SJSA1 (cell line): ENCODE measurements at regions not wholly inside any gene's neighbourhood (a gene's known extent, or its start where the extent isn't known, plus 50 kb on each side); places are given as distances from the start of the nearest gene placed in this dataset.

ENCODE experiments used
- DNase-seq, 2 experiments: peaks; one replicate each; pipeline ENCODE4 v3.0.0-alpha.2; 2015 to 2020; ENCODE audit warnings: low spot score in 2 of 2, low read depth in 1 of 2
- H3K27ac ChIP-seq: fragments of 250-450 bp; sonication (Bioruptor Pico); 2 replicates; pipeline ENCODE4 v1.5.1; 2020; ENCODE audit warnings: mild to moderate bottlenecking, moderate library complexity
- H3K27me3 ChIP-seq: fragments of 250-450 bp; sonication (Bioruptor Pico); replicated peaks from 2 replicates; pipeline ENCODE4 v1.5.1; 2020; ENCODE audit warnings: mild to moderate bottlenecking, moderate library complexity
- H3K36me3 ChIP-seq: fragments of 250-450 bp; sonication (Bioruptor Pico); 2 replicates; pipeline ENCODE4 v1.5.1; 2020; ENCODE audit warnings: mild to moderate bottlenecking
- H3K4me1 ChIP-seq: fragments of 250-450 bp; sonication (Bioruptor Pico); replicated peaks from 2 replicates; pipeline ENCODE4 v1.6.1; 2021; ENCODE audit warnings: mild to moderate bottlenecking
- H3K4me3 ChIP-seq: fragments of 250-450 bp; sonication (Bioruptor Pico); 2 replicates; pipeline ENCODE4 v1.5.1; 2020; ENCODE audit warnings: mild to moderate bottlenecking
- H3K9me3 ChIP-seq: fragments of 250-450 bp; sonication (Bioruptor Pico); replicated peaks from 2 replicates; pipeline ENCODE4 v1.5.1; 2020; ENCODE audit warnings: mild to moderate bottlenecking

DNA sequence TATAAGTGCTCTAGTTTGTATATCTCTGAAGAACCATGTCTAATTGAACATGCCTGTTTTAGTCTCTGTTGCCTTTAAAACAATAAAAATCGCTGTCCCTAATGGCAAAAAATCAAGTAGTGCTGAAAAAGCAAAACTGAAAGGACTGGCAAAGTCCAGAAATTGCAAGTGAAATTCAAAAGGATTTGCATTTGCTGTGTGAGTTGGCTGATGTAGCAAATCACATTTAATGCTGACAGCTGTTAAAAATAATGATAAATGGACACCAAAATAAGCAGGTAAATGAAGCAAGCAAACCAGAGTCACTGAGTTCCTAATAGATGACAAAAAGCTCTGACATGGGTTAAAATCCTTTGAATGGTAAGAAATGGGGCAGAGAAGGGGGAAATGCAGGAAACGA is 874.1 kb downstream of the GRM8 start:
- no peak overlapping the region for H3K27ac ChIP-seq
- no peak for DNase-seq
- no peaks in the 10 kb centered on the region for H3K9me3 ChIP-seq
- H3K36me3 ChIP-seq: no peaks in the 10 kb centered on the region
- H3K27me3 ChIP-seq: no peaks in the 10 kb centered on the region
- H3K4me1 ChIP-seq: no peaks in the 10 kb centered on the region
- no peak overlapping the region for H3K4me3 ChIP-seq

DNA sequence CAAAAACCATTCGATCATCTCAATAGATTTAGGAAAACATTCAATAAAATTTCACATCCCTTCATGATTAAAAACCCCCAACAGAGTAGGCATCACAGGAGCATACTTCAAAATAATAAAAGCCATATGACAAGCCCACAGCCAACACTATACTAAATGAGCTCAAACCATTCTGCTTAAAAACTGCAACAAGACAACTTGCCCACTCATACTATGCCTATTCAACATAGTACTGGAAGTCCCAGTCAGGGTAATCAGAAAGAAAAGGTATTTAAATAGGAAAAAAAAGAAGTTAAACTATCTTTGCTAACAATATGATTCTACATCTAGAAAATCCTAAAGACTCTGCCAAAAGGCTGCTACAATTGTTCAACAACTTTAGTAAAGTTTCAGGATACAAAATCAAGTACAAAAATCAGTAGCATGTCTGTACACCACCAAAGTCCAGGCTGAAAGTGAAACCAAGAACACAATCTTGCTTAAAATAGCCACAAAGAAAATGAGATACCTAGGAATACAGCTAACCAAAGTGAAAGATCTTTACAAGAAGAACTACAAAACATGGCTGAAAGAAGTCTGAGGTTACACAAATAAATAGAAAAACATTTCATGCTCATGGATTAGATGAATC is 882.6 kb downstream of the GRM8 start:
- no peaks in the 10 kb centered on the region for H3K9me3 ChIP-seq
- H3K36me3 ChIP-seq: no peaks in the 10 kb centered on the region
- no peak overlapping the region for H3K27ac ChIP-seq
- no peak overlapping the region for H3K4me3 ChIP-seq
- DNase-seq: no peak
- H3K27me3 ChIP-seq: no peaks in the 10 kb centered on the region
- H3K4me1 ChIP-seq: no peaks in the 10 kb centered on the region

DNA sequence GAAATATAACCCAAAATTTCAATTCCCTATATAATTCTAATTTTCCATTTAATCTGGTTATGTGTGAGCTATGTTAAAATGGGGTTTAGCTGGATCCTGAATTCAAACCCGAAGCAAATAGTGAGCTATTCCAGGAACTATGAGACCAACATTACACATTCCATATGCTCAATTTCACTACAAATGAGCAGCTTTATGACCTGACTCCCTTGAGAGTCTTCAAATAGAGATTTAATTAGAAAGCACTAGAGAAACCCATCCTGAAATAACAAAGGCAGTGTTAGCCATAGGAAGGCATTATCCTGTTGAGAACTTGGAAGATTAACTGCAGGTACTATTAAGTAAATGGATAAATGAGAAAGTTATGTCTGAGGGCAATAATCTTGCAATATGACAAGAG is 890.0 kb downstream of the GRM8 start:
- H3K4me3 ChIP-seq: no peak overlapping the region
- DNase-seq: no peak
- H3K27me3 ChIP-seq: no peaks in the 10 kb centered on the region
- no peaks in the 10 kb centered on the region for H3K36me3 ChIP-seq
- H3K4me1 ChIP-seq: no peaks in the 10 kb centered on the region
- H3K27ac ChIP-seq: no peak overlapping the region
- H3K9me3 ChIP-seq: no peaks in the 10 kb centered on the region

DNA sequence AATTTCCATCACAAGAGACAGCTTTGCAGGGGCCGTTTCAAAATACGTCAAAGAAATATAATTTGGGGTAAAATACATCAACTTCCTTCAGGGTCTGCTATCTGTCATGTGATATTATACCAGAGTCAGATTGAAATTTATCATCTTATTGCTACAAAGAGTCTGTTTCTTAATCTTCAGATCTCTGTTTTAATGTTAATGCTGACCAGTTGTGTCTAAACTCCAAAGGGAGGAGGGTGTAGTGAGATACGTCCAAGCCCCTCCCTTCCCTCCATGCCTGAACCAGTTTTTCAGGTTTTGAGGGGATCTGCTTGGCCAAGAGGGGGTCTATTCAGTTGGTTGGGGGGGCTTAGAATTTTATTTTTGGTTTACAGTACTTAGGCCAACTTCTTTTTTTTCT is 891.6 kb downstream of the GRM8 start:
- DNase-seq: no peak
- H3K27me3 ChIP-seq: no peaks in the 10 kb centered on the region
- H3K4me3 ChIP-seq: no peak overlapping the region
- H3K4me1 ChIP-seq: no peaks in the 10 kb centered on the region
- H3K27ac ChIP-seq: no peak overlapping the region
- H3K9me3 ChIP-seq: no peaks in the 10 kb centered on the region
- H3K36me3 ChIP-seq: no peaks in the 10 kb centered on the region

DNA sequence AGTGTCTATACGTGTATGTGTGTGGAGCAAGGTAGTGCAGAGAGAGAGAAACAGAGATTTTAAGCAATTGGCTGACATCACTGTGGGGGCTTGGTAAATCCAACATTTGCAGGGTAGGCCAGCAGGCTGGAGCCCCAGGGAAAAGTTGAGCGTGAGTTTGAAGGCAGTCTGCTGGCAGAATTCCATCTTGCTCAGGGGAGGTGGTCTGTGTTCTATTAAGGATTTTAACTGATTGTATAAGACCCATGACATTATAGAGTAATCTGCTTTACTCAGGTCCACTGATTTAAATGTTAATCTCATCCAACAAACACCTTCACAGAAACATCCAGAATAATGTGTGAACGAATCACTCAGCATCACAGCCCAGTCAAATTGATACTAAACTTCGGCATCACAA is 912.9 kb downstream of the GRM8 start:
- Histone ChIP-seq H3K27ac (no peak overlapping the region), H3K9me3 (no peaks in the 10 kb centered on the region), H3K4me3 (no peak overlapping the region), H3K27me3 (no peaks in the 10 kb centered on the region), H3K4me1 (no peaks in the 10 kb centered on the region), H3K36me3 (no peaks in the 10 kb centered on the region)
- no peak for DNase-seq

DNA sequence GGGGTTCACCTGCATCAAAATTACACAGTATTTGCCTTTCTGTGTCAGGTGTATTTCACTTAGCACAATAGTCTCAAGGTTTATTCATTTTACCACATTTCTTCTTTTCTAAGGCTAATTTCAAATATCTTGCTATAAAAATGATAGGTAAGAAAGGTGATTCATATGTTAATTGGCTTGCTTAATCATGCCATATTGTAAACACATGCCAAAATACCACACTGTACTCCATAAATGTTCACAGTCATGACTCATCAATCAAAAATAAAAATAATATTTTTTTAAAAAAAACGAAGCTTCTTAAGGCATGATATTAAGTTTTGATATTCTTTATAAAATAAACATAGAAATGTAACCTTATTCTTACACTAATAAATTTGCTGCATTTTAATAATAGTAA is 947.1 kb downstream of the GRM8 start:
- DNase-seq: no peak
- no peak overlapping the region for H3K4me3 ChIP-seq

DNA sequence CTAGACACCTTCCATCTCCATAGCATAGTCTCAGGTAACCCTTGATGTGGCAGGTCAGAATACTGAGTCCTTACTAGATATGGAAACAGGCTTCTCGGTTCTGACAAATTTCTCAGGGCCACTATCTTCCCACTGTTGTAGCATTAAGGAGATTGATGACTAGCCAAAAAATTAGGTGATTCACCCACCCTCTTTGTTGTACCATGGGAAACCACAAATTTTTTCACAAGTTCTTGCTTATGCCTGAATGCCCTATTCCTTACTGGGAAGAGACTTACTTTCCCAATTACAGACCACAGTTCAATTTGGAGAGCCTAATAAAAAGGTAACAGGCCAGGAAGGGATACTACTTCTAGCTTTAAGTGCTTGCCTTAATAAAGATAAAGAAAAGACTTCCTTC is 948.8 kb downstream of the GRM8 start:
- Histone ChIP-seq H3K36me3 (no peaks in the 10 kb centered on the region), H3K27ac (no peak overlapping the region), H3K9me3 (0 out of 2 replicates have a peak, but pooled peaks cover 3% of the 10 kb centered on the region), H3K27me3 (no peaks in the 10 kb centered on the region), H3K4me3 (no peak overlapping the region), H3K4me1 (no peaks in the 10 kb centered on the region)
- no peak for DNase-seq

More for the DNA sequence above, 947.1 kb downstream of the GRM8 start:
- Histone ChIP-seq H3K9me3 (0 out of 2 replicates have a peak, but pooled peaks cover 3% of the 10 kb centered on the region), H3K27ac (no peak overlapping the region), H3K4me1 (no peaks in the 10 kb centered on the region), H3K27me3 (no peaks in the 10 kb centered on the region), H3K36me3 (no peaks in the 10 kb centered on the region)

DNA sequence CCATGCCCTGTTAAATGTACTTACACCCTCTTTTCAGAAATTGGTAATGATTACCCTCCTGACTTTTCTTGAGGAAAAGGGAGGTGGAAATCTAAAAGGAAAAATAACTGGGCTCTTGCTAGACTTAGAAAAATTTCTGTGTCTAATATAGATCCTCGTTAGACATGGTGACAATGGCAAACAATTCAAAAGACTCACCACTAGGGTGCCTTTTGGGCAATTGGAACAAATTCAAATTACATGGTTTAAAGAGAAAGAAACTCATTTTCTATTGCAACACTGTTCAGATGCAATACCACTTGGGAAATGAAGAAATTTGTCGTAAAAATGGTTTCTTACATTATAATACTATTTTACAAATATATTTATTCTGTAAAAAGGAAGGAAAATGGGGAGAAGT is 950.1 kb downstream of the GRM8 start:
- Histone ChIP-seq H3K27ac (no peak overlapping the region), H3K4me3 (no peak overlapping the region), H3K27me3 (no peaks in the 10 kb centered on the region), H3K4me1 (no peaks in the 10 kb centered on the region), H3K36me3 (no peaks in the 10 kb centered on the region), H3K9me3 (peaks cover 3% of the 10 kb centered on the region; the same call in 1 of the 2 replicates)
- DNase-seq: no peak

DNA sequence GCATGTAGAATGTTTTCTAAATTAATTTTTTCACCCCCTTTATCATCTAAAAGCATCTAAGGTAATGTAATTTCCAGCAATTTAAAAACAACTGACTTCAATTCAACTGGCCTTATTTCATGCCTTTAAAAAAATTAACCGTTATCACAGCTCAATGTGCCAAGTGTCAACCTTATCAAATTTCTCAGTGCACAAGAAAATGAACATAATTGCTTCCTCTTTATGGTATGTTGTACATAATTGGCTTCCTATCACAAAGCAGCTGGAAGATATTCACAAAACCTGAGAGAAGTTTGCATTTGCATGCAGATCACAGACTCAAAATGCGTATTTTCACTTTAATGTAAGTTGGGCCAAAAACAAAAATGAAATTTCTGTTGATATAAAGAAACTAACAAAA is 966.4 kb downstream of the GRM8 start:
- Histone ChIP-seq H3K27me3 (no peaks in the 10 kb centered on the region), H3K4me3 (no peak overlapping the region), H3K27ac (no peak overlapping the region), H3K4me1 (no peaks in the 10 kb centered on the region), H3K36me3 (no peaks in the 10 kb centered on the region), H3K9me3 (no peaks in the 10 kb centered on the region)
- no peak for DNase-seq

DNA sequence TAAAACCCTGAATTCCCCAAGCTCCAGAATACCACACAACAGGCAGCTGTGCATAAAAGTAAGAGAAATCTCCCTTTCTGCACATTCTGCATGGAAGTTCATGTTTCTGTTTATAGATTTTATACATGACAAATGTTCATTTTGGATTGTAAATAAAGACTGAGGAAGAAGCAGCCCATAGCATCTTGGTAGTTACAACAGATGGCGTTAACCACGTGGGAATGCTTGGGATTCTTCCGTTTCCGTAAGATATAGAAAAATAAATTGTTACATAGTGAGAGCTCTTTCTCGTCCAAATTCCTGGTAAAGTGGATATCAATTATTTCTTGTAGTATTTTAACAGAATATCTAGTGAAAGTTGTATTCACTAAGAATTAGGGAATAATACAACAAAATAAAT is 1016.5 kb downstream of the GRM8 start:
- Histone ChIP-seq H3K9me3 (no peaks in the 10 kb centered on the region), H3K27ac (no peak overlapping the region), H3K36me3 (no peaks in the 10 kb centered on the region), H3K27me3 (no peaks in the 10 kb centered on the region), H3K4me3 (no peak overlapping the region), H3K4me1 (no peaks in the 10 kb centered on the region)
- no peak for DNase-seq

DNA sequence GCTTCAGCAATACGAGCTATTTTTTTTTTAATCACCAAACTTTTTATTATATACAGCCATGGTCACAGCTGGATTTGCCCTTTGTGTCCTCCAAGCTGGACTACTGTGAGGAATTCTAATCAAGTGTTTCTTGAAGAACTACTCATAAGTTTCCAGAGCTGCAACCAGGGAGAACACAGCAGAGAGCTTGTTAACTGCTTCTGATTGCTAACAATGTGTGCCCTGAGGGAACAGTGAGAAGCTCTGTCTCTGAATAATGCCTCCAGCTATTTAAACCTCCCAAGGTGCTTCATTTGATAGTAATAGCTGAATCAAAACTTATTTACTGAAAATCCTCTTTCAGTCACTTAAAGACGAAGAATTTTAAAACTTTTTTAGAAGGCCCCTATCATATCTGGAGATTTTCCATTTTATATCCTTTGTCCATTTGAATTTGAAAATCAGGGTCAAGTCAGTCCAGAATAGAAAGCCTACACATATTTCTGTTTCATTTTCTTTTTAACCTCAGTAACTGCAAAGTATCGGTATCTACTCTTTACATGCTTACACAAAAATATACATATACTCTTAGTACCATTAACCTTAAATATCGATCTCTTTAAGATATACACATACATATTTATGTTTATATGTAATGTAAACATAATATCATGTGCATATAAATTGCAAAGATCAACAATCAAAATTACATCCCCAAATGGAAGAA is 1024.2 kb downstream of the GRM8 start:
- H3K4me1 ChIP-seq: no peaks in the 10 kb centered on the region
- no peaks in the 10 kb centered on the region for H3K9me3 ChIP-seq
- H3K36me3 ChIP-seq: no peaks in the 10 kb centered on the region
- H3K27me3 ChIP-seq: no peaks in the 10 kb centered on the region
- H3K4me3 ChIP-seq: no peak overlapping the region
- DNase-seq: no peak
- no peak overlapping the region for H3K27ac ChIP-seq

DNA sequence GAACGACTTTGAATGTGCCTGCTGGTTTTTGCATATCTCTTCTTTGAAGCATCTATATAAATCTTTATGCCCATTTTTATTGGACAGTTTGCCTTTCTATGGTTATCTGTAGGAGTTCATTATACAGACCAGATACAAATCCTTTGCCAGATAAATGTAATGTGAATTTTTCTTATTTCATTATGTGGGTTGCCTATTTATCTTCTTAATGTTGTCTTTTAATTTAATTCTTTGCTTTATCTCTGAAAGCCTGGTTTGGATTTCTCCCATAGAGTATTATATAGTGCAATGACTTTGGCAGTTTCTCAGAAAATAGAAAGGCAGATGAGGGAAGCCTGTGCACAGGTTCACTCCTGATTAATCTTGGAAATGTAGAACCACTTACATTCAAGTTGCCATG is 1025.1 kb downstream of the GRM8 start:
- H3K4me1 ChIP-seq: no peaks in the 10 kb centered on the region
- no peak overlapping the region for H3K4me3 ChIP-seq
- no peak for DNase-seq
- H3K9me3 ChIP-seq: no peaks in the 10 kb centered on the region
- no peak overlapping the region for H3K27ac ChIP-seq
- H3K36me3 ChIP-seq: no peaks in the 10 kb centered on the region
- no peaks in the 10 kb centered on the region for H3K27me3 ChIP-seq

DNA sequence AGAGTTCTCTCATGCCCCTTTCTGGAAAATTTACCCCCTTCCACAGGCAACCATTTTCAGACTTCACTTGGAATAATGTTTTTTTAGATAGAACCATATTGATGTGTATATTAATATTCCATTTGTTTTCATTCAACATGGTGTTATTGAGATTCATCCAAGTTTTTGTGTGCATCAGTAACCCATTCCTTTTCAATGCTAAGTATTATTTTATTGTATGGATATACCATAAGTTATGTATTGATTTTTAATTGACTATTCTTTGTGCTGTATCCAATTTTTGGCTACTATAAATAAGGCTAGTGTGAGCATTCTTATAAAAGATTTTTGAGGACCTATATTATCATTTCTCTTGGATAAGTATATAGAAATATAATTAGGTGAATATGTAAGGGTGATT is 1025.7 kb downstream of the GRM8 start:
- no peak for DNase-seq
- Histone ChIP-seq H3K36me3 (no peaks in the 10 kb centered on the region), H3K27ac (no peak overlapping the region), H3K4me1 (no peaks in the 10 kb centered on the region), H3K27me3 (no peaks in the 10 kb centered on the region), H3K9me3 (no peaks in the 10 kb centered on the region), H3K4me3 (no peak overlapping the region)

DNA sequence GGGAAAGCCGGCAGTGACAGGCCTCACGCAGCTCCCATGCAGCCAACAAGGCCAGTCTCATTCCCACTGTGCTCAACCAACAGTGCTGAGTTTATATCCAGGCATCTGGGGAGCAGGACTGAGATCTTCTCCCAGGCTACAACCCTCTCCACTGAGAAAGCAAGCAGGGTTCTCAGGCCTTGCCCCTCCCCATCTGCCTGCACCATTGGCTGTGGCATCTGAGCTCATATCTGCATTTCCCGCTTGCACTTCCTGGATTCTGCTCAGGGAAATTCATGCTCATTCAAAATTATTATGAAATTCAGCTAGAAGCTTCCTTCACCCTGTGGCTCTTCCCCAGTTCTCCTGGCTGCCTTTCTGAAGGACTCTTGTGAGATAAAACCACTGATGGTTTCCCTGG is 1029.0 kb downstream of the GRM8 start:
- H3K27ac ChIP-seq: no peak overlapping the region
- no peak overlapping the region for H3K4me3 ChIP-seq
- H3K36me3 ChIP-seq: no peaks in the 10 kb centered on the region
- H3K4me1 ChIP-seq: no peaks in the 10 kb centered on the region
- no peak for DNase-seq
- no peaks in the 10 kb centered on the region for H3K27me3 ChIP-seq
- 0 out of 2 replicates have a peak, but pooled peaks cover 4% of the 10 kb centered on the region for H3K9me3 ChIP-seq

DNA sequence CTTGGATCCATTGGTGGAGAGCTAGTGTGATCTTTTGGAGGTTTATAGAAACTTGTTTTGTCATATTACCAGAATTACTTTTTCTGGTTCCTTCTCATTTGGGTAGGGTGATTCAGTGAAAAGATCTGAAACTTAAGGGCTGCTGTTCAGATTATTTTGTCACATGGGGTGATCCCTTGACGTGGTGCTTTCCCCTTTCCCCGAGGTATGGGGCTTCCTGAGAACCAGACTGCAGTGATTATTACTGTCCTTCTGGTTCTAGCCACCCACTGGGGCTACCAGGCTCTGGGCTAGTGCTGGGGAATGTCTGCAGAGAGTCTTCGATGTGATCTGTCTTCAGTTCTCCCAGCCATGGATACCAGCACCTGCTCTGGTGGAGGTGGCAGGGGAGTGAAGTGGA is 1030.0 kb downstream of the GRM8 start:
- Histone ChIP-seq H3K9me3 (0 out of 2 replicates have a peak, but pooled peaks cover 4% of the 10 kb centered on the region), H3K36me3 (no peaks in the 10 kb centered on the region), H3K4me1 (no peaks in the 10 kb centered on the region), H3K4me3 (no peak overlapping the region), H3K27me3 (no peaks in the 10 kb centered on the region), H3K27ac (no peak overlapping the region)
- no peak for DNase-seq
